GM12891 (cell line): ENCODE measurements at regions not wholly inside any gene's neighbourhood (a gene's known extent, or its start where the extent isn't known, plus 50 kb on each side); places are given as distances from the start of the nearest gene placed in this dataset.
"Not testable (repeated sequence)": the region's sequence is repeated elsewhere in the genome, so short reads cannot be mapped to it uniquely, and the experiment has no call there.

ENCODE experiments used
- DNase-seq: peaks from one replicate; pipeline ENCODE4 v3.0.0; 2011; ENCODE audit warnings: low spot score; ENCODE audit not compliant: insufficient read length
- FAIRE-seq: peaks from 2 replicates; lab custom pipeline; 2011; peaks lifted over from hg19 to GRCh38; lab: Jason Lieb, UNC
- PAX5 ChIP-seq: IDR thresholded peaks from 2 replicates; pipeline ENCODE4 v1.6.1; 2011; ENCODE audit warnings: low read length, moderate library complexity, mild to moderate bottlenecking; ENCODE audit not compliant: insufficient read depth, severe bottlenecking
- POLR2A ChIP-seq: IDR thresholded peaks from 2 replicates; pipeline ENCODE4 v1.6.1; 2011; ENCODE audit warnings: low read depth, low read length, control low read depth
- POLR2AphosphoS5 ChIP-seq: IDR thresholded peaks from 2 replicates; pipeline ENCODE4 v1.6.1; 2011; ENCODE audit warnings: low read depth, low read length, control low read depth
- POU2F2 ChIP-seq: IDR thresholded peaks from 2 replicates; pipeline ENCODE4 v1.6.1; 2011; ENCODE audit warnings: low read depth, mild to moderate bottlenecking, control low read depth, low read length, moderate library complexity
- SPI1 ChIP-seq: IDR thresholded peaks from 2 replicates; pipeline ENCODE4 v1.6.1; 2011; ENCODE audit warnings: low read depth, low read length, control low read depth
- TAF1 ChIP-seq: IDR thresholded peaks from 2 replicates; pipeline ENCODE4 v1.6.1; 2011; ENCODE audit warnings: low read depth, low read length, control low read depth

- no peak for FAIRE-seq
- DNase-seq, result no peak
- no peak for TF ChIP-seq TAF1
Measured at GRCh38 chr2:147171941-147172340, 672.9 kb upstream of the ACVR2A start.

GRCh38 chr2:147170932-147171331 is 673.9 kb upstream of the ACVR2A start:
- FAIRE-seq (no peak), DNase-seq (no peak)
- TF ChIP-seq TAF1, result no peak
- no peak for TF ChIP-seq SPI1
- TF ChIP-seq POLR2AphosphoS5, result no peak
- TF ChIP-seq POLR2A, result no peak
- TF ChIP-seq POU2F2, result no peak
- TF ChIP-seq PAX5, result no peak

- FAIRE-seq (no peak), DNase-seq (no peak)
- no peak for TF ChIP-seq POLR2AphosphoS5
- TF ChIP-seq PAX5, result no peak
Measured at GRCh38 chr2:147165697-147166382, 679.0 kb upstream of the ACVR2A start.

GRCh38 chr2:147164563-147164962 is 680.3 kb upstream of the ACVR2A start:
- no peak for FAIRE-seq
- DNase-seq, result no peak
- no peak for TF ChIP-seq PAX5
- no peak for TF ChIP-seq TAF1
- no peak for TF ChIP-seq POLR2A
- no peak for TF ChIP-seq SPI1
- TF ChIP-seq POLR2AphosphoS5, result no peak
- no peak for TF ChIP-seq POU2F2

- DNase-seq (no peak), FAIRE-seq (no peak)
- no peak for TF ChIP-seq TAF1
- no peak for TF ChIP-seq POU2F2
Measured at GRCh38 chr2:147161746-147162145, 683.1 kb upstream of the ACVR2A start.

GRCh38 chr2:147156970-147157369 is 687.9 kb upstream of the ACVR2A start:
- no peak for FAIRE-seq
- no peak for DNase-seq
- no peak for TF ChIP-seq POLR2A
- no peak for TF ChIP-seq TAF1
- TF ChIP-seq PAX5, result no peak
- TF ChIP-seq POU2F2, result no peak
- TF ChIP-seq POLR2AphosphoS5, result no peak
- TF ChIP-seq SPI1, result no peak

- FAIRE-seq, result no peak
- TF ChIP-seq POU2F2, result no peak
- TF ChIP-seq SPI1, result no peak
- no peak for TF ChIP-seq PAX5
- TF ChIP-seq POLR2AphosphoS5, result no peak
- no peak for TF ChIP-seq POLR2A
- TF ChIP-seq TAF1, result no peak
- DNase-seq, result no peak
Measured at GRCh38 chr2:147150241-147150635, 694.6 kb upstream of the ACVR2A start.

- DNase-seq (no peak), FAIRE-seq (no peak)
- TF ChIP-seq POLR2A (no peak), TAF1 (no peak), POU2F2 (no peak), POLR2AphosphoS5 (no peak), PAX5 (no peak), SPI1 (no peak)
Measured at GRCh38 chr2:147149575-147150240, 695.1 kb upstream of the ACVR2A start.

GRCh38 chr2:147147802-147148201 is 697.0 kb upstream of the ACVR2A start:
- TF ChIP-seq SPI1 (no peak), TAF1 (no peak), POLR2A (no peak), POLR2AphosphoS5 (no peak), POU2F2 (no peak), PAX5 (no peak)
- no peak for FAIRE-seq
- DNase-seq, result no peak

GRCh38 chr2:147141930-147142329 is 702.9 kb upstream of the ACVR2A start:
- FAIRE-seq (no peak), DNase-seq (no peak)
- no peak for TF ChIP-seq POU2F2

- FAIRE-seq, DNase-seq: not testable (repeated sequence)
Measured at GRCh38 chr2:147139732-147140131, 705.1 kb upstream of the ACVR2A start.
